ENCODE measurements at regions not wholly inside any gene's neighbourhood (a gene's known extent, or its start where the extent isn't known, plus 50 kb on each side); places are given as distances from the start of the nearest gene placed in this dataset.

GRCh38 chr5:83834306-83834705 is 113.7 kb upstream of the HAPLN1 start:
- no peak for TF ChIP-seq CSRNP3 (CRISPR knock-in tag; IDR thresholded peaks at IDR 0.05)
- no peak for TF ChIP-seq ZFP30 (CRISPR knock-in tag; IDR thresholded peaks at IDR 0.05)
- no peak for TF ChIP-seq ZNF70 (CRISPR knock-in tag; IDR thresholded peaks at IDR 0.05)
- no peak for TF ChIP-seq ARNTL (CRISPR knock-in tag; IDR thresholded peaks at IDR 0.05; ENCODE audit: borderline replicate concordance, low read depth)
- TF ChIP-seq ISL1 (CRISPR knock-in tag; IDR thresholded peaks at IDR 0.05) = no peak
- no peak for TF ChIP-seq ZNF565 (CRISPR knock-in tag; conservative IDR thresholded peaks at IDR 0.05; ENCODE audit: low read depth)
- TF ChIP-seq GLIS3 (CRISPR knock-in tag; IDR thresholded peaks at IDR 0.05) = no peak
